SK-N-SH (cell line): ENCODE measurements at regions not wholly inside any gene's neighbourhood (a gene's known extent, or its start where the extent isn't known, plus 50 kb on each side); places are given as distances from the start of the nearest gene placed in this dataset.

Experiments used
- CHD2 ChIP-seq: fragments of 150-350 bp; IDR thresholded peaks from 2 replicates; pipeline ENCODE4 v1.6.1; 2018; ENCODE audit warnings: low read length; ENCODE audit not compliant: partially characterized antibody
- CTCF ChIP-seq: fragments of 200-600 bp; sonication (generic); IDR thresholded peaks from 2 replicates; pipeline ENCODE4 v1.6.1; 2017; ENCODE audit warnings: antibody characterized with exemption, mild to moderate bottlenecking, moderate library complexity
- GATA2 ChIP-seq: sonication (generic); formaldehyde crosslinking; IDR thresholded peaks from 2 replicates; pipeline ENCODE4 v1.5.0; 2020; ENCODE audit warnings: mild to moderate bottlenecking, missing genetic modification reagents
- MXI1 ChIP-seq: IDR thresholded peaks from 2 replicates; pipeline ENCODE4 v1.6.1; 2012; ENCODE audit warnings: mild to moderate bottlenecking, low read depth, low read length, improper control_type of control experiment
- RAD21 ChIP-seq: IDR thresholded peaks from 2 replicates; pipeline ENCODE4 v1.6.1; 2012; ENCODE audit warnings: mild to moderate bottlenecking, low read length
- SMC3 ChIP-seq: IDR thresholded peaks from 2 replicates; pipeline ENCODE4 v1.6.1; 2012; ENCODE audit warnings: low read depth, low read length, improper control_type of control experiment
- TAF1 ChIP-seq: IDR thresholded peaks from 2 replicates; pipeline ENCODE4 v1.6.1; 2012; ENCODE audit warnings: low read depth, mild to moderate bottlenecking, low read length, moderate library complexity, borderline replicate concordance
- USF1 ChIP-seq: IDR thresholded peaks from 2 replicates; pipeline ENCODE4 v1.4.0; 2012; ENCODE audit warnings: low read depth, borderline replicate concordance
- ZBTB33 ChIP-seq: IDR thresholded peaks from 2 replicates; pipeline ENCODE4 v1.4.0; 2012; ENCODE audit warnings: low read depth, borderline replicate concordance

GRCh38 chr10:30709229-30709628 lies 79.7 kb upstream of the LYZL2 start:
- TF ChIP-seq SMC3 = no peak
- TF ChIP-seq MXI1 = no peak
- TF ChIP-seq TAF1 = no peak
- no peak for TF ChIP-seq CTCF
- TF ChIP-seq CHD2 = no peak
- TF ChIP-seq USF1 = no peak
- TF ChIP-seq RAD21 = no peak
- no peak for TF ChIP-seq ZBTB33
- TF ChIP-seq GATA2 = no peak
